NK-92 treated with Interleukin-12 subunit alpha and Interleukin-12 subunit beta, amount 100 ng/mL, for 24 hours (cell line): ENCODE measurements at regions not wholly inside any gene's neighbourhood (a gene's known extent, or its start where the extent isn't known, plus 50 kb on each side); places are given as distances from the start of the nearest gene placed in this dataset.

ENCODE experiments used
- DNase-seq: peaks from one replicate; lab custom pipeline; 2025; lab: John Stamatoyannopoulos, UW

DNA sequence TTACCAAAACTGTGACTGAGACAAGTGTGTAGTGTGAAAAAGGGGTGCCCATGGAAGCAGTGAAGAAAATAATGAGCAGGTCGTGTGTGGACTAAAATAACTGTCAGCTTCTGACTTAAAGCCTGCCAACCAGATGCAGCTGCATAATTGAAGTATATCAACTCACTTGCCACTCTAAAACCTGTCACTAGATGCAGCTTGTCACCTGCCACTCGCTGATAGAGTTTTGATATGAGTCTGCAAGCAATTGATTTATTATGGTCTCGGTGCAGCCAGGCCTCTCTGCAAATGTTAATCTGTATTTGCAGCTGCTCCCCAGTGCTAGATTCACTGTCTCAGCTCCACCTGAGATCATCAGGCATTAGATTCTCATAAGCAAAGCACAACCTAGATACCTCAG lies 1090.0 kb upstream of the EYS start:
- DNase-seq, result no peak

DNA sequence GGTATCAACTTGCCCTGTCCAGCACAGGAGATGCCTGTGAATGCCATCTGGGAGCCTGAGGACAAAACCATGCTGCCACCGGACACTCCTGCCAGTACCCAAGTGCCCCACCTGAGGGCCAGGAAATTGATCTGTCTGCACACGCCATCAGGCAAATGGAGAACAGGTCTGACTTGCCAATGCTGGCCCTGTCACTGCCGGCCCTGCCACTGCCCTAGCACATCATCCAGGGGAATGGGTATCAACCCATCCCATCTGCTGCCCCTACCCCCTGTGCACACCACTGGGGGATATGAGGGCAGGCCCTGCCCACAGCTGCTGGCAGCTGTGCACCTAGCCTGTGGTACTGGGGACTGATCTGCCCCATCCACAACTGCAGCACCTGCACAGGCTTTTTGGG lies 1081.6 kb upstream of the EYS start:
- no peak for DNase-seq

DNA sequence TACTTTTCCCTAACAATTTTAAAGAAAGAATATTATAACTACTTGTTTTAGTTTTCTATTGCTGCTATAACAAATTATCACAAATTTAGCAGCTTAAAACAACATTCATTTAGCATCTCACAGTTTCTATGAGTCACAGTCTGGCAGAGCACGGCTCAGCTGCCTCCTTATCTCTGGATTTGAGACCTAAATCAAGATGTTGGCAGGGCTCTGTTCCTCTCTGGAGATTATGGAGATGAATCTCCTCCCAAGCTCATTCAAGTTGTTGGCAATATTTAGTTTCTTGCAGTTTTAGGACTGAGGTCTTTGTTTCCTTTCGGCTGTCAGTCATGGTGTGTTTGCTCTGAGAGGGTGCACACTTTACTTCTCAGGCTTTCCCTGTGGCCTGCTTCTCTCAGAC lies 1065.8 kb upstream of the EYS start:
- DNase-seq, result no peak

DNA sequence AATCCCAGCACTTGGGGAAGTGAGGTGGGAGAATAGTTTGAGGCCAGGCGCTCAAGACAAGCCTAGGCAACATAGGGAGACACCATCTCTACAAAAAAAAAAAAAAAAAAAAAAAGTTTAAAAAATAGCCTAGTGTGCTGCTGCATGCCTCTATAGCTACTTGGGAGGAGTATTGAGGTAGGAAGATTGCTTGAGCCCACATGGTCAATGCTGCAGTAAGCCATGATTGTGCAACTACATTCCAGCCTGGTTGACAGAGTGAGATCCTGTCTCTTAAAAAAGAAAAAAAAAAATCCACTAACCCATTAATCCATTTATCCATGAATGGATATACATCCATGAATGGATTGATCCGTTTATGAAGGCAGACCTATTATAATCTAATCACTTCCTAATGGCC lies 1064.6 kb upstream of the EYS start:
- DNase-seq, result no peak

DNA sequence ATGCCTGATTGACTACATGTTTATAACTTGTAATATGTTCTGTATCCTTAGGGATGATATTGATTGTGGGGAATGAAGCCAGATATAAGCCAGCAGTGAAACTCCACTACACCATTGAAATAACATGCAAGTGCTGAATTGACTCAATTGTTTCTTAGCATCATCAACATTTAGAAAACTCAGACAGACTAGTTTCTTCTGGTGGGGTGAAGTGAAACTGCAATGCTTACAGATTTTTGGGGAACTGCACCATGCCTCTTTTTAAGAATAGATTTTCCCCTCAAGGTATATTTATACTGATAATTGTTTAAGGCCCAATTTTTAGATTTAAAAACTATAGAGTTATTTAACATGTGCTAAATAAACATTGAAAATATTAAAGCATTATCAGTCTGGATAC lies 1044.6 kb upstream of the EYS start:
- DNase-seq, result no peak

GRCh38 chr6:66740346-66740745 lies 1033.3 kb upstream of the EYS start:
- DNase-seq, result no peak

GRCh38 chr6:66735106-66735890 lies 1028.3 kb upstream of the EYS start:
- no peak for DNase-seq

- DNase-seq, result no peak
Observed at GRCh38 chr6:66731310-66731709, 1024.3 kb upstream of the EYS start.

GRCh38 chr6:66725670-66726069 lies 1018.6 kb upstream of the EYS start:
- DNase-seq, result no peak

DNA sequence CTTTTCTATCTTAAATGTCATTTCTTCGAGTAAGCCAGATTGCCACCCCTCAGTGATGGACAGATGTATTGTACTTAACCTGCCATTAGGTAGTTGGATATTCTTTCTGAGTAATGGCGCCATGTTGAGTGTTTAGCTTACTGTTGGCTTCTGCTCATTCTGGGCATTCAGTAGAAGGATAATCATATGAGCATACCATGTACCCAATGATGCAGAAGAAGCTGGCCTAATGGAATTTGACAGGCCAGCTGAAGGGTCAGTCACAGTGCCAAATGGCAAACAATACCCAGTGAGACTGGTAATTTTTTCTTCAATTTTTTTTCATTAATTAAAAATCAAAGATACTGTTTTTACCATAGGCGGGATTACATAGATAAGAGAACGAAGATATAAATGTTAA lies 1010.8 kb upstream of the EYS start:
- no peak for DNase-seq

- DNase-seq, result no peak
Observed at GRCh38 chr6:66699385-66699784, 992.4 kb upstream of the EYS start.

GRCh38 chr6:66689608-66690007 lies 982.6 kb upstream of the EYS start:
- no peak for DNase-seq

GRCh38 chr6:66687611-66688140 lies 980.6 kb upstream of the EYS start:
- no peak for DNase-seq

DNA sequence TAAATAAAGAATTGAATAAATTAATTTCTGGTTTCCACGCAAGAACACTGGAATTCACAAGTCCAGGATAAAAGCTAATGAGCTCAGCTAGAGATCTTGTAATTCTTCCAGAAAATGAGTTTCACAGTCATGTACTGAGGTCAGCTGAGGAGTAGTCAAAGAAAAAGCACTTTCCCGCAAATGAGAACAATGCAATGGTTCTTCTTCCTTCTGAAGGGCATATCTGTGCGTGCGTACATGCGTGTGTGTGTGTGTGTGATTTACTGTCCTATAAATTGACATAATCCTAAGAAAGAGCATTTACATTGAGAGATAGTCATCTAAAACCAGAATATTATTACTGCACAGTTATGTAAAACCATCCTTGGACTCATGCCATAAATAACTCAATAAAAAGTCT lies 968.9 kb upstream of the EYS start:
- no peak for DNase-seq

- DNase-seq, result no peak
Observed at GRCh38 chr6:66664112-66664511, 957.1 kb upstream of the EYS start.

DNA sequence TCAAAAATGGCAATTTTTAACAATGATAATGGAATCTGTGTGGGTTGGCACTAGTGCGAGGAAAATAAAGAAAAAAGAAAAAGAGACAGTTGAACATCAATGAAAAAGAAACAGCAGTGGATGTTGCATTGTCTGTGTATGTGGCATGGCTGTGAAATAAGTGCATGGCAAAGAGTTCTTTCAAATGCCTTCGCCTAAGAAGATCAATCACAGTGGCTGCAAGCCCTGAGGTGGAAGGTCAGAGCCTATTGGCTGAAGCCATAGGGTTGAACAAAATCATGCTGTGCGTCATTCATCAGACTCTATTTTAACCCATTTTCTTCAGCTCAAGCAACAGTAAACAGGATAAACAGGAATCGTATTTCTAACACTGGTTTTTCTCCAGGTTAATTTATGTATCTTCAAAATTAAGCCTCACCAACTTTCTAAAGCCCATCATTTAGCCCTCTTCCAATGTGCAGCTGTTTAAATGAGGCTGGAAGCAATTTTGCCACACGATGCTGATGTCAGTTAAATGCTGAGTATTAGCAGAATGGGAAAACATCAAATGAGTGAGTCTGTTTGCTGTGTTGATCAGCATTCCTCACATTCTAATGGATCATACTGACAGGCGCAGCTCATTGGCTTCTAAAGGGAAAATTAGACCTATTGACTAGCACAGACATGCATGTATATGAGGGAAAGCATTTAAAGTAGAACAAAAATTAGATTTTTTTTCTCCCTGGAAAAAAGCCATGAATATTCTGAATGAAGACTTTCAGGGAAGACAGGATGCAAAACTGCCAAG lies 955.9 kb upstream of the EYS start:
- DNase-seq, result no peak

GRCh38 chr6:66662196-66662595 lies 955.2 kb upstream of the EYS start:
- no peak for DNase-seq

GRCh38 chr6:66655420-66655819 lies 948.4 kb upstream of the EYS start:
- DNase-seq, result no peak

GRCh38 chr6:66638518-66638917 lies 931.5 kb upstream of the EYS start:
- no peak for DNase-seq

DNA sequence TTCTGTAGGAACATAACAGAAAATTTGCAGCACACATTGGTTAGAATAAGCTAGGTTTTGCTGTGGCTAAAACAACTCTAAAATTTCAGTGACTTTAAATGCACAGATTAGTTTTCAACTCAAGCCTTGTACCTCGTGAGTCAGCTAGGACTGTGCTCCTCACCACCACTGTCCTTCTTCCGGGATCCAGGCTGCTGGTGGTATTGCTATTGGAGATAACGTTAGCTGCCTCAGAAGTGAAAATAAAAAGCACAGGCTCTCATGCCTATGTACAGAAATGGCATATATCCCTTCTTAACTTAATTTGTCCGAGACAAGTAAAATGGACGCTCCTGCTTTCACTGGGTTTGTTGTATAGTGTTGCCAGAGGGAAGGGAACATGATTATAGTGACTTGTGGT lies 931.1 kb upstream of the EYS start:
- DNase-seq, result no peak

DNA sequence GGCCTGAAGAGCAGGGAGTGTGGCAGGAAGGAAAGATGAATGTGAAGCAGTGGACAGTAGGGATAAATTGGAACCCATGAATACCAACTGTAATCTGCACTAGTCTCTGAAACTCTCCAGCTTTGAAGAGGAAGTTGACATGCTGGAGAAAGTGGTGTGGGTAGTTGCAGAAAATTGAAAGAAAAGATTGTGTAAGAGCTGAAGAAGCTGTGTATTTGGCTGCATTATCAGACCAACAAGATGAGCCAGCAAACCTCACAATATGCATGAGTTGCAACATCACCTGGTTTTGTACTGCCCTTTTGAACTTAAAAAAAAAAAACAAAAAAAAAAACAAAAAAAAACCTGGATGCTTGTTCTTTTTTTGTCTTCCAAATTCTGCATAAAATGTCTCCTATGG lies 921.9 kb upstream of the EYS start:
- DNase-seq, result no peak

- DNase-seq, result no peak
Observed at GRCh38 chr6:66623050-66623449, 916.0 kb upstream of the EYS start.

- DNase-seq, result no peak
Observed at GRCh38 chr6:66605971-66606370, 898.9 kb upstream of the EYS start.
